ENCODE measurements at regions not wholly inside any gene's neighbourhood (a gene's known extent, or its start where the extent isn't known, plus 50 kb on each side); places are given as distances from the start of the nearest gene placed in this dataset.

GRCh38 chr11:93963072-93963471, 58.1 kb upstream of the HEPHL1 start:
- DNase-seq (ENCODE audit: low spot score), result no peak

- no peak for DNase-seq (ENCODE audit: low spot score)
These were observed 53.9 kb upstream of the HEPHL1 start for GRCh38 chr11:93967258-93967657.

- no peak for DNase-seq (ENCODE audit: low spot score)
These were observed 53.2 kb upstream of the HEPHL1 start for GRCh38 chr11:93967944-93968343.

- no peak for DNase-seq (ENCODE audit: low spot score)
These were observed 50.9 kb upstream of the HEPHL1 start for GRCh38 chr11:93969925-93970922.

Measured in H4 (cell line).